Tibial nerve (tissue), 4 donors: ENCODE measurements at regions not wholly inside any gene's neighbourhood (a gene's known extent, or its start where the extent isn't known, plus 50 kb on each side); places are given as distances from the start of the nearest gene placed in this dataset.

ENCODE experiments used
- DNase-seq, 2 donors: peaks; one replicate each; pipeline ENCODE4 v3.0.0-alpha.2; 2019; ENCODE audit warnings: low spot score in 2 of 2
- H3K27ac ChIP-seq, 4 donors: fragments of 200-600 bp; sonication (generic) in 3 of 4; one replicate each; pipeline ENCODE4 v1.5.1; 2017 to 2019; ENCODE audit warnings: mild to moderate bottlenecking in 1 of 4
- H3K27me3 ChIP-seq, 2 donors: fragments of 200-600 bp; sonication (generic) in 1 of 2; one replicate each; pipeline versions ENCODE4 v1.5.1 to v1.6.0; 2017 to 2019
- H3K36me3 ChIP-seq, 3 donors: fragments of 200-600 bp; sonication (generic); one replicate each; pipeline ENCODE4 v1.5.1; 2018 to 2019
- H3K4me1 ChIP-seq, 4 donors: fragments of 200-600 bp; sonication (generic) in 3 of 4; one replicate each; pipeline ENCODE4 v1.5.1; 2017 to 2019
- H3K4me3 ChIP-seq, 4 donors: fragments of 200-600 bp; sonication (generic) in 3 of 4; one replicate each; pipeline ENCODE4 v1.5.1; 2017 to 2019; ENCODE audit warnings: mild to moderate bottlenecking in 1 of 4, moderate library complexity in 1 of 4
- H3K9me3 ChIP-seq, 4 donors: fragments of 200-600 bp; sonication (generic) in 3 of 4; one replicate each; pipeline ENCODE4 v1.5.1; 2017 to 2019
- CTCF ChIP-seq, 5 experiments: fragments of 200-600 bp in 3 of 5; fragments of 450-650 bp in 2 of 5; sonication (generic) in 3 of 5; IDR thresholded peaks; one replicate each; pipeline ENCODE4 v1.5.1; 2016 to 2019; ENCODE audit warnings: antibody characterized with exemption in 5 of 5, mild to moderate bottlenecking in 3 of 5, moderate library complexity in 2 of 5
- EP300 ChIP-seq, 2 donors: sonication (generic); formaldehyde crosslinking; IDR thresholded peaks; one replicate each; pipeline ENCODE4 v1.6.1; 2017; ENCODE audit warnings: antibody characterized with exemption in 2 of 2, mild to moderate bottlenecking in 1 of 2
- POLR2A ChIP-seq, 2 donors: fragments of 450-650 bp; IDR thresholded peaks; one replicate each; pipeline ENCODE4 v1.6.1; 2017; ENCODE audit warnings: antibody characterized with exemption in 2 of 2, mild to moderate bottlenecking in 2 of 2, moderate library complexity in 2 of 2
- WGBS, 2 donors: methylation state at CpG; one replicate each; pipeline ENCODE4 v1.1.5; 2018; 5-methylcytosine and 5-hydroxymethylcytosine counted together

GRCh38 chr2:149828520-149829210 is 241.1 kb upstream of the MMADHC start:
- peaks cover 0 to 9% (median 0%) of the 10 kb centered on the region in 4 donors for H3K4me1 ChIP-seq
- H3K36me3 ChIP-seq, result no peaks in the 10 kb centered on the region
- TF ChIP-seq POLR2A (IDR thresholded peaks at IDR 0.05), result no peak
- TF ChIP-seq EP300 (IDR thresholded peaks at IDR 0.05), result no peak
- no peak for TF ChIP-seq CTCF (IDR thresholded peaks at IDR 0.05)
- H3K4me3 ChIP-seq, result no peak overlapping the region
- H3K27ac ChIP-seq, result no peak overlapping the region
- no peak for DNase-seq
- H3K9me3 ChIP-seq, result no peaks in the 10 kb centered on the region
- 86% methylated on average over 2 of the region's 2 CpGs for WGBS, 2 donors
- no peaks in the 10 kb centered on the region for H3K27me3 ChIP-seq

GRCh38 chr2:149827585-149828126 is 240.1 kb upstream of the MMADHC start:
- H3K9me3 ChIP-seq, result no peaks in the 10 kb centered on the region
- DNase-seq, result no peak
- no peak overlapping the region for H3K27ac ChIP-seq
- no peak overlapping the region for H3K4me3 ChIP-seq
- H3K27me3 ChIP-seq, result no peaks in the 10 kb centered on the region
- WGBS, 2 donors, result 87 to 91% methylated on average over 2 of the region's 2 CpGs
- no peaks in the 10 kb centered on the region for H3K36me3 ChIP-seq
- peaks cover 0 to 9% (median 0%) of the 10 kb centered on the region in 4 donors for H3K4me1 ChIP-seq
- TF ChIP-seq POLR2A (IDR thresholded peaks at IDR 0.05), result no peak
- no peak for TF ChIP-seq CTCF (IDR thresholded peaks at IDR 0.05)
- no peak for TF ChIP-seq EP300 (IDR thresholded peaks at IDR 0.05)

GRCh38 chr2:149826471-149827125 is 239.0 kb upstream of the MMADHC start:
- WGBS, 2 donors, result 65 to 77% methylated on average over 1 of the region's 1 CpG

GRCh38 chr2:149825473-149825872 is 237.9 kb upstream of the MMADHC start:
- no peaks in the 10 kb centered on the region for H3K27me3 ChIP-seq
- DNase-seq, result no peak
- TF ChIP-seq EP300 (IDR thresholded peaks at IDR 0.05) (no peak), CTCF (IDR thresholded peaks at IDR 0.05) (no peak), POLR2A (IDR thresholded peaks at IDR 0.05) (no peak)
- H3K27ac ChIP-seq, result no peak overlapping the region
- H3K4me1 ChIP-seq, result peaks cover 0 to 9% (median 0%) of the 10 kb centered on the region in 4 donors
- H3K9me3 ChIP-seq, result no peaks in the 10 kb centered on the region
- H3K4me3 ChIP-seq, result no peak overlapping the region
- WGBS, 2 donors, result 63 to 67% methylated on average over 4 of the region's 4 CpGs
- H3K36me3 ChIP-seq, result no peaks in the 10 kb centered on the region

More at GRCh38 chr2:149826471-149827125, 239.0 kb upstream of the MMADHC start:
- H3K36me3 ChIP-seq, result no peaks in the 10 kb centered on the region
- TF ChIP-seq CTCF (IDR thresholded peaks at IDR 0.05), result no peak
- TF ChIP-seq EP300 (IDR thresholded peaks at IDR 0.05), result no peak
- TF ChIP-seq POLR2A (IDR thresholded peaks at IDR 0.05), result no peak
- no peaks in the 10 kb centered on the region for H3K9me3 ChIP-seq
- H3K27ac ChIP-seq, result no peak overlapping the region
- no peak for DNase-seq
- H3K27me3 ChIP-seq, result no peaks in the 10 kb centered on the region
- H3K4me3 ChIP-seq, result no peak overlapping the region
- peaks cover 0 to 9% (median 0%) of the 10 kb centered on the region in 4 donors for H3K4me1 ChIP-seq

GRCh38 chr2:149824136-149824535 is 236.6 kb upstream of the MMADHC start:
- no peaks in the 10 kb centered on the region for H3K36me3 ChIP-seq
- H3K9me3 ChIP-seq, result no peaks in the 10 kb centered on the region
- no peak for TF ChIP-seq EP300 (IDR thresholded peaks at IDR 0.05)
- TF ChIP-seq POLR2A (IDR thresholded peaks at IDR 0.05), result no peak
- H3K4me3 ChIP-seq, result no peak overlapping the region
- H3K27me3 ChIP-seq, result no peaks in the 10 kb centered on the region
- H3K4me1 ChIP-seq, result peaks cover 0 to 9% (median 0%) of the 10 kb centered on the region in 4 donors
- no peak overlapping the region for H3K27ac ChIP-seq
- DNase-seq, result no peak
